ENCODE measurements at regions not wholly inside any gene's neighbourhood (a gene's known extent, or its start where the extent isn't known, plus 50 kb on each side); places are given as distances from the start of the nearest gene placed in this dataset.

DNA sequence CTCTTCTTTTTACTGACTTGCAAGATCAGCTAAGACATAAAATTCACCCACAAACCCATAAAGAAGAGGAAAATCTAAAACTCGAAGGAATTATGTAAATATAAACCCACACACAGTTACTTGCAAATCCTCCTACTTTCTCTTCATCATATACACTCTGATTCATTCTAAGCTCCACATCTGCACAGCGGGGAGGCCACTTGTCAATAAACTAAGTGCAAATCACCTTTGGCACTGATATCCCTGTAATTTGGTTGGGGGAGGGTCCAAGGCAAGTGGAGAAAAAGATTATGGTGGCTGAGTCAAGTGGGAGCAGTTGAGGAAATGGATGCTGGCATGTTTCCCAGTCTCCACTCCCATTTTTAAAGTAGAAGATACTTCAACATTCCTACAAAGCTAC is 596.5 kb downstream of the MATN1 start:
- no peak for DNase-seq
- H3K9me3 Mint-ChIP-seq = peaks cover 0 to 2% of the 10 kb centered on the region in 2 donors
- H3K36me3 Mint-ChIP-seq = no peaks in the 10 kb centered on the region
- H3K4me1 Mint-ChIP-seq = no peaks in the 10 kb centered on the region
- peaks cover 9 to 10% of the 10 kb centered on the region in 2 donors for H3K27me3 Mint-ChIP-seq
- no peak for ATAC-seq (replicated peaks)
- no peak overlapping the region for H3K4me3 Mint-ChIP-seq
- no peak overlapping the region for H3K27ac Mint-ChIP-seq

DNA sequence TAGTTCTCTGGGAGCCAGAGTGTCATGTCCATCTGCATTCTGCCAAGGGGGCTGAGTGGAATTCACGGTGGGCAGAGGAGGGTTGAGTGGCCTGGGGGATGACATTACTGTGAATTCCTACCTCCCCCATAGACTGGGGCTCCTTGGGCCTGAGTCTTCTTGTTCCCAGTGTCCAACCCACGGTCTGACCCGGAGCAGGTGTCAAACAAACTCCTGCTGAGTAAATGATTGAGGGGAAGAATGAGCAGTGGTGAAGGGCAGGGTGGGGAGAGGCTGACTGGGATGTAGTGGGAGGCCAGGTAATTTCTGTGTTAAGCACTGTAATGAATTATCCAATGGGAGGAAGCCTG is 597.6 kb downstream of the MATN1 start:
- DNase-seq = no peak
- no peak for ATAC-seq (replicated peaks)
- Mint-ChIP-seq H3K9me3 (peaks cover 0 to 2% of the 10 kb centered on the region in 2 donors), H3K27ac (no peak overlapping the region), H3K36me3 (no peaks in the 10 kb centered on the region), H3K4me1 (no peaks in the 10 kb centered on the region), H3K4me3 (no peak overlapping the region), H3K27me3 (peaks cover 5 to 9% of the 10 kb centered on the region in 2 donors)

DNA sequence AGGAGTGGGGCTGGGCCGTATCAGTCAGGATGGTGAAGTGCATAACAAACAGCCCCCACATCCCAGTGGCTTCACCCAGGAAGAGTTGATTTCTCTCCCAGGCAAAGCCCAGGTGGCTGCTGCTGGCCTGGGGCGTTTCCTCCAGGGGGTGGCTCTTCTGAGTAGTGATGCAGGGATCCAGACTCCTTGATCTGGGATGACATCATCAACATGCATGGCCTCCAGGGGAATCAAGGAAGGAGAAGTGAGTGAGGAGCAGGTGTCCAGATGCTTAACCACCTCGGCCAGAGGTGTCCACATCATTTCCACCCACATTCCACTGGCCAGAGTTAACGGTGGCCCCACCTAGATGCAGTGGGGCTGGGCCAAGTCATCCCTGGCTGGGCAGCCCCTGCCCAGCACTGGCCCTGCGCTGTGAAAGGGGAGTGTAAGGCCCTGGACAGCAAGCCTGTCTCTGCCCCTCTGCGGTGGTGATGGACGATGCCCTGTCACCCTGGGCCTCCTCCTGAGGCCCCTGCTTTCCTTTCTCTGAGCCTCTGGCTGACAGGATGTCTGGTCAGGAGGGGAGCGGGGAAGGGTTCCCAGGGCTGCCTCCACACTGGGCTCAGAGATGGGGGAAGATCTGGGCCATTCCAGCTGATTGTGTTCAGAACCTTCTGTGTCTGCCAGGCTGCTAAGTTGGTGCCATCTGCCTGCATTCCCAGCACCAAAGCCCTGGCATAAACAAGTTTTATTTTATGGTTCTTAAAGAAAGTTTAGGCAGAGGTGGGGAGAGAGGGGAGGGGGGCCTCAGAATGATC is 598.2 kb downstream of the MATN1 start:
- no peaks in the 10 kb centered on the region for H3K4me1 Mint-ChIP-seq
- no peak overlapping the region for H3K4me3 Mint-ChIP-seq
- no peak for ATAC-seq (replicated peaks)
- no peak for DNase-seq
- no peaks in the 10 kb centered on the region for H3K36me3 Mint-ChIP-seq
- peaks cover 5 to 9% of the 10 kb centered on the region in 2 donors for H3K27me3 Mint-ChIP-seq
- H3K9me3 Mint-ChIP-seq = peaks cover 0 to 2% of the 10 kb centered on the region in 2 donors
- H3K27ac Mint-ChIP-seq = no peak overlapping the region

DNA sequence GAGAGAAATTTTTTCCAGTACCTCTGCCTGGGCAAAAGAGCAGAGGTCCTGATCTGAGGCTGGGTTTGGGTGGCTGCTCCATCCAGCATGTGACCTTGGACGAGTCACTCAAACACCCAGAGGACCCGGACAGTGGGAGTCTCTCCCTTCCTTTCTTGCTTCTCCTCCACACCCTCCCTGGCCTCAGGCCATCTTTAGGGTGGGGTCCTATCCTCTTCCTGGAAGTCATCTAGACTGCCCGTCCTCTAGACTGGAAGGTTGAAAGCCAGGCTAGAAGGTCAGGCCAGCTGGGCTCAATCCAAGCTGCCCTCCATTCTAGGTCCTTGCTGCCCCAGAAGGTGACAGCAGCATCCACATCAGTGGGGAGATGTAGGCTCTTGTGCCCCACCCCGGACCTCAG is 599.5 kb downstream of the MATN1 start:
- no peak for DNase-seq
- Mint-ChIP-seq H3K9me3 (peaks cover 0 to 2% of the 10 kb centered on the region in 2 donors), H3K36me3 (no peaks in the 10 kb centered on the region), H3K27ac (no peak overlapping the region), H3K4me3 (no peak overlapping the region), H3K4me1 (no peaks in the 10 kb centered on the region), H3K27me3 (peaks cover 5 to 9% of the 10 kb centered on the region in 2 donors)
- no peak for ATAC-seq (replicated peaks)

DNA sequence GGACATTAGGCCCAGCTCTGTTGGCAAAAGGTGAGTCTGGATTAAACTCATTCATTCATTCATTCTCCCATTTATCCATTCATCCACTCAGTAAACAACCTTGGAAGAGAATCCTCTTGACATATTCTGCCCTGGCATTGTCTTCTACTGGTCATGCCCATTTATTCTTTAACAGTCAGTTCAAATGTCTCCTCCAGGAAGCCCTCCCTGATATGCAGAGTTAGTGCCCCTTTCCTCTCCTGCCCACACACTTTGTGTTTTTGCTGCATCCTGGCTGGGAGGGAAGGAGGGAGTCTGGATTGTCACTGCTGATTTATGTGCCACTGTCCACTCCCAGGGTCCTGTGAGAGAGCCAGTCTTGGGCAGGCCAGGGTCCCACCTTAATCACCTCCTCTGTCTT is 600.3 kb downstream of the MATN1 start:
- Mint-ChIP-seq H3K36me3 (no peaks in the 10 kb centered on the region), H3K9me3 (peaks cover 0 to 2% of the 10 kb centered on the region in 2 donors), H3K27me3 (peaks cover 5 to 9% of the 10 kb centered on the region in 2 donors), H3K4me1 (no peaks in the 10 kb centered on the region), H3K4me3 (no peak overlapping the region), H3K27ac (no peak overlapping the region)
- ATAC-seq (replicated peaks) = no peak
- DNase-seq = no peak

DNA sequence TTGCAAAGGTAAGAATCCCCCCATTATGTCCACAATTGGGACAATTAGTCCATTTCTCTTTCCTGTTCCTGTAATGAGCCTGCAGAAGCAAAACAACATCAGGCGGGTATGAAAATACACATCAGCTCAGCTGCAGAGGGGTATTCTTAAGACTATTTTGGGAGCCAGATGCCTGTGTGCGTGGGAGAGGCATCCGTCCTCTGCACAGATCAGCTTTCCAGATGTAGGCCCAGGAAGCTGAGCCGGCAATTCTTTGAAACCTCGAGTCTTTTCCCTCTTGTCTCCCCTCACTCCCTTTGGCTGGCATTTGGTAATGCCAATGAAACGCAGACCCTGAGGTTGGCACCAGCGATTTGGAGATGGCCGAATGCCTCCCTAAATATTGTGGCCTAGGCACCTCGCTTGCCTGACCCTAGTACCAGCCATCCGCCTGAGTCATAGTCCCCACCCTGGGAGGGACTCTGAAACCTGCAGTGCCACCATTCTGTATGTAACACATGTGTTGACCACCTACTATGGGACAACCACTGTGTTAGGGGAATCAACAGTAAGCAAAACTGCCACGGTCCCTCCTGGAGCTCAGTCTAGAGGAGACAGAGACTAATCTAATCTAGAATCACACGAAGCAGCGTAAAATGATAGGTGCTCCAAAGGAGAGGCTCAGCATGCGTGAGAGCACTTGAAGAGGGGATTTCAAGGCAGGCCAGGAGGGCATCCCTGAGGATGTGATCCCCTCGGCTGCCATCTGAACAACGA is 603.0 kb downstream of the MATN1 start:
- H3K4me3 Mint-ChIP-seq = no peak overlapping the region
- ATAC-seq (replicated peaks) (no peak), DNase-seq (no peak)
- no peaks in the 10 kb centered on the region for H3K36me3 Mint-ChIP-seq
- peaks cover 0 to 5% of the 10 kb centered on the region in 2 donors for H3K27me3 Mint-ChIP-seq
- H3K9me3 Mint-ChIP-seq = peaks cover 0 to 2% of the 10 kb centered on the region in 2 donors
- no peak overlapping the region for H3K27ac Mint-ChIP-seq
- no peaks in the 10 kb centered on the region for H3K4me1 Mint-ChIP-seq

DNA sequence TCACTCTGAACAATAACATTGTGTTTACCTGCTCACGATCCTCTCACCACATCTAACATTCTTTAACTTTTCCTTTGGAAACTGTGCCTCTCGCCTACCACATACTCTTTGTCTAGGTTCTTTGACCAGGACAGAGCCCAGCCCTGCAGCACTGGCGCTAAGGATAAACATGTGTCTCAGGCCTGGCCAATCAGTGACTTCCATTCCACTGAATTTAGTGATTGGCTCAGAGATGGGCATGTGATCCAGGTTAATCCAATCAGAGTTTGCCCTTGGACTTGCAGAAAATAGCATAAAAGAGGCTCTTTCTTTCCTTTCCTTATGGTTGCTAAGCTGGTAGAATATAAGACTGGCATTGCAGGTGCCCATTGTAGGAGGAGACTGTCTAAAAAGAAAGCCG is 605.7 kb downstream of the MATN1 start:
- H3K27ac Mint-ChIP-seq = no peak overlapping the region
- no peak overlapping the region for H3K4me3 Mint-ChIP-seq
- no peak for DNase-seq
- ATAC-seq (replicated peaks) = no peak
- no peaks in the 10 kb centered on the region for H3K36me3 Mint-ChIP-seq
- H3K4me1 Mint-ChIP-seq = no peaks in the 10 kb centered on the region
- H3K9me3 Mint-ChIP-seq = no peaks in the 10 kb centered on the region
- H3K27me3 Mint-ChIP-seq = peaks cover 9 to 10% of the 10 kb centered on the region in 2 donors

DNA sequence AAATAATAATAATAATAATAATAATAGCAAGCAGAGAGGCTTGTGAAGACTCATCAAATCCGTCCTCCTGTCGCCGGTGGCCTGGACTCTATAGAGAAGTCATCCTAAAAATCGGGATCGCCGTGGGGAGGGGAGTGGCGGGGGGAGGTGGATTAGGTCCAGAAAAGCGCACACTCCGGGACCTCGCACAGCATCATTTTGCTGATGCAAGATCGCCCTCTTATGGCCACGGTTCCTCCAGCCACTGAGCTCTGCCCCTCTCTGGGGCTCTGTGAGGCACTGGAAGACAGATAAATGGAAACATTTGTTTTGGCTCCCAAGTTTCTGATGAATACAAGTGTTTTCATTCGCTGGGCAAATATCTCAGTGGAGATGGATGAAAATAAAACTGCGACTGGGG is 612.0 kb downstream of the MATN1 start:
- Mint-ChIP-seq H3K36me3 (no peaks in the 10 kb centered on the region), H3K27ac (no peak overlapping the region), H3K27me3 (peaks cover 35 to 40% of the 10 kb centered on the region in 2 donors), H3K9me3 (no peaks in the 10 kb centered on the region), H3K4me3 (no peak overlapping the region), H3K4me1 (no peaks in the 10 kb centered on the region)
- no peak for DNase-seq
- ATAC-seq (replicated peaks) = peak; percentile 51 to 69

DNA sequence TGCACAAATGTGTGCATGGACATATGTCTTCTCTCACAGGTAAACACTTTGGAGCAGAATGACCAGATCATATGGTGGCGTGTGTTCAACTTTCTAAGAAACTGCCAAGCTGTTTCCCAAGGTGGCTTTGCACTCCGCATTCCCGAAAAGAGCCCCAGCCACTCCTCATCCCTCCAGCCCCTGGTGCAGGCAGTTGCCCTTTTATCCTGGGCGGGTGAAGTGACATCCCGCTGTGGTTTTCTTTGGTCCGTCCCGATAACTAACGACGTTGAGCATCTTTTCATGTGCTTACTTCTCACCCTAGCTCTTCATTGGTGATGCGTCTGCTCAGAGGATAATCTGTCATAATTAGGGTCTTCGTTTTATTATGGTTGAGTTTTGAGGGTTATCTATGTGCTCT is 612.5 kb downstream of the MATN1 start:
- Mint-ChIP-seq H3K27me3 (peaks cover 35 to 40% of the 10 kb centered on the region in 2 donors), H3K4me3 (no peak overlapping the region), H3K4me1 (no peaks in the 10 kb centered on the region), H3K36me3 (no peaks in the 10 kb centered on the region), H3K27ac (no peak overlapping the region), H3K9me3 (no peaks in the 10 kb centered on the region)
- no peak for DNase-seq
- no peak for ATAC-seq (replicated peaks)

DNA sequence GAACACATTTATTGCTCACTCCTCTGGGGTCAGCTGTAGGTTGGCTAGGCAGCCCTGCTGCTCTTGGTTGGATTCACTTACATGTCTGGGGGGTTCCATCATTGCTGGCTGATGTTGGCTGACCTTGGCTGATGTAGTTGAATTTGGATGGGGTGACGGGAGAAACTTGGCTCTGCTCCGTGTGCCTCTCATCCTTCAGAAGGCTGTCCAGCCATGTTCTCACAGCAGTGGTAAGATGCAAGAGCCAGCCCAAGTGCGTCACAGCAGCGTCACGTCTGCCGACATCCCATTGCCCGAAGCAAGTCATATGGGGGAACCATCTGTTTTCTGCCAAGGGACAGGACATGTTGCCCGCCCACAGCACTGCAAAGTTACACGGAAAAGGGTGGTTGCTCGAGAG is 613.5 kb downstream of the MATN1 start:
- Mint-ChIP-seq H3K9me3 (no peaks in the 10 kb centered on the region), H3K4me1 (no peaks in the 10 kb centered on the region), H3K4me3 (no peak overlapping the region), H3K27me3 (peaks cover 40 to 42% of the 10 kb centered on the region in 2 donors), H3K36me3 (no peaks in the 10 kb centered on the region), H3K27ac (no peak overlapping the region)
- ATAC-seq (replicated peaks) (no peak), DNase-seq (no peak)

DNA sequence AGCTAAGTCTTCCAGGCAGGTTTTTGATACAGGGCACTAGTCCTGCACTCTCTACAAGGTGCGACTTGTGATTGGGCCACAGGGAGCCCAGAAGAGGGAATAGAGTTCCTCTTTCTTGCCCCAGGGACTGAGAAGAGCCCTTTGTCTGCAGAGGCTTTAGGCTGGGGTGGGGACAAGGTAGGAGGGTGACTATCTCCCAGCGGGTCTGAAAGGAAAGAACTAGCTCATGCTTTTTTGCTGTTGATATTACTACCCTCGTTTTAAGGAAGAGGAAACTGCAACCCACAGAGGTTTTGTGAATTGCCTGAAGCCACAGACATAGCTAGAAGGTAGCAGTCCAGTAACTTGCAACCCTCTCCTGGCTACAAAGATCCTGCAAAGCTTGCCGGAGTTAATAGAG is 615.2 kb downstream of the MATN1 start:
- Mint-ChIP-seq H3K27ac (no peak overlapping the region), H3K9me3 (no peaks in the 10 kb centered on the region), H3K4me1 (no peaks in the 10 kb centered on the region), H3K4me3 (no peak overlapping the region), H3K27me3 (peaks cover 33 to 36% of the 10 kb centered on the region in 2 donors), H3K36me3 (no peaks in the 10 kb centered on the region)
- ATAC-seq (replicated peaks) = peak in 1 of 2 donors; percentile 10
- no peak for DNase-seq

DNA sequence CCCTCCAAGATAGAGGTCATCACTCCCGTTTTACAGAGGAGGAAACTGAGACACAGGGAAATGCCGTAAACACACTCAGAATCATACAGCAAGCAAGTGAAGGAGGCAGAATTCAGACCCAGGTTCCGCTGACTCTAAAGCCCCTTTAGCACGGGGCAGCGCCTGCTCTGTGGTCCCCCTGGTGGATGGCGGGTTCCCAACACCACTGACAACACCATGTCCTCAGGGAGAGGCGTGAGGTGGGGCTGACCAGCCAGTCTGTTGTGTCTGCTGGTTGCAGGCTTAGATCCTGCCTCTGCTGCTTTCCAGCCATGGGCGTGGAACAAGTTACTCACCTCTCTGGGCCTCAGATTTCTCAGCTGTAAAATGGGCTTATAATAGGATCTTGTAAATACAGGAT is 617.3 kb downstream of the MATN1 start:
- H3K9me3 Mint-ChIP-seq = no peaks in the 10 kb centered on the region
- H3K27ac Mint-ChIP-seq = no peak overlapping the region
- H3K4me1 Mint-ChIP-seq = no peaks in the 10 kb centered on the region
- no peak overlapping the region for H3K4me3 Mint-ChIP-seq
- peaks cover 16 to 27% of the 10 kb centered on the region in 2 donors for H3K27me3 Mint-ChIP-seq
- DNase-seq = no peak
- H3K36me3 Mint-ChIP-seq = no peaks in the 10 kb centered on the region
- peak; percentile 29 to 60 for ATAC-seq (replicated peaks)

DNA sequence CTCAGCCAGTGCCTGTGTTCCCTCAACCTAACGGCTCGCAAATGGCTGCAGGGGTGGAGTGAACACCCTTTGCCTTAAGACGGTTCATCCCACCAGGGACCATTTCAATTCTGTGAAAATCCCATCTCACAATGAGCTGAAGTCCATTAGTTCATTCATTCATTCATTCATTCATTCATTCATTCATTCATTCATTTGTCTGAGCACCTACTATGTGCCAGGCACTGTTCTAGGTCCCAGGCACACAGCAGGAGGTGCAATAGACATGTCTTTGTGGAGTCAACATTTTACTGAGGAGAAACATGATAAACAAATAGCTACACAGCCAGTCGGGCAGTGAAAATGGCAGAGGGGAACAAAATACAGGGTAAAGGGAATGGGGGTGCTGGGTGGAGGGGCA is 618.8 kb downstream of the MATN1 start:
- no peaks in the 10 kb centered on the region for H3K36me3 Mint-ChIP-seq
- no peaks in the 10 kb centered on the region for H3K9me3 Mint-ChIP-seq
- H3K27me3 Mint-ChIP-seq = peaks cover 6 to 27% of the 10 kb centered on the region in 2 donors
- H3K4me3 Mint-ChIP-seq = no peak overlapping the region
- ATAC-seq (replicated peaks) (no peak), DNase-seq (no peak)
- no peaks in the 10 kb centered on the region for H3K4me1 Mint-ChIP-seq
- H3K27ac Mint-ChIP-seq = no peak overlapping the region

DNA sequence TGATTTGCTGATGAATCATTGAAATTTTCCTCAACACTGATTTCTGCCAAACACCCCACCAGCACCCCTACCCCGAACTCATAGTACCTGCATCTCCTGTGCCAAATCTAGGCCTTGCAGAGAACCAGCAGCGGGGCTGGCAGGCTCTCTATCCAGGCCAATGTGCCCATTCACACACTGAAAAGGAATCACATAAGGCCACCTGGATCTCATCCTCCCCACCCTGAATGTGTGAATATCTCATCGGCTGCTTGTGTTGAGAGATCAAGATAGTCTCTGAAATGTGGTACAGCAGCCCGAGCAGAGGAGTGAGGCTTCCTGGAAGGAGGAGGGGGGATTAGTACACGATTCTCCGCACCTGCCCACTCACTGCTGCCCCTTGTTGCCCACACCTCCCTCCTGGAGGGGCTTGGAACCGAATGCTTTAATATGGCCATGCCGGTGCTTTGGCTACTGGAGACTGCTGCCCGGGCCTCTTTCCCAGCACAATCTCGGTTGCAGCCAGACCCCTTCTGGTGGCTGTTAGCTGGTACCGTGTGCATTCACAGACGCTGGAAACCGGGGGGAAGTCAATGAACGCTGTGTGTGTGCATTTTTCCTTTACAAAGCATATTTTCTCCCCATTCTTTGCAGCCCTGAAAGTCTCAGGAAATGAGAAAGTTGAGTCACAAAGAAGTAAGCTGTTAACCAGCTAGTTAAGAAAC is 619.5 kb downstream of the MATN1 start:
- H3K27me3 Mint-ChIP-seq = peaks cover under 1 to 22% of the 10 kb centered on the region in 2 donors

More for the DNA sequence above, 619.5 kb downstream of the MATN1 start:
- H3K9me3 Mint-ChIP-seq = no peaks in the 10 kb centered on the region
- no peak overlapping the region for H3K27ac Mint-ChIP-seq
- no peak overlapping the region for H3K4me3 Mint-ChIP-seq
- no peaks in the 10 kb centered on the region for H3K4me1 Mint-ChIP-seq
- no peaks in the 10 kb centered on the region for H3K36me3 Mint-ChIP-seq
- no peak for DNase-seq
- ATAC-seq (replicated peaks) = no peak
